HepG2 (cell line): ENCODE measurements at regions not wholly inside any gene's neighbourhood (a gene's known extent, or its start where the extent isn't known, plus 50 kb on each side); places are given as distances from the start of the nearest gene placed in this dataset.

Source experiments
- CBX1 ChIP-seq: IDR thresholded peaks from one replicate; pipeline ENCODE4 v1.6.1; 2016; ENCODE audit warnings: antibody characterized with exemption, low read depth
- IRF2 ChIP-seq: IDR thresholded peaks from 2 replicates; pipeline ENCODE4 v1.6.1; 2018; ENCODE audit warnings: missing genetic modification reagents, missing compliant biosample characterization
- KAT8 ChIP-seq: IDR thresholded peaks from 2 replicates; pipeline ENCODE4 v1.6.1; 2016; ENCODE audit warnings: missing genetic modification reagents, missing compliant biosample characterization
- ZBTB3 ChIP-seq: sonication (generic); formaldehyde crosslinking; IDR thresholded peaks from 2 replicates; pipeline ENCODE4 v1.4.0; 2020; ENCODE audit warnings: low read depth, mild to moderate bottlenecking, moderate library complexity, missing genetic modification reagents, borderline replicate concordance
- ZKSCAN1 ChIP-seq: fragments of 150-350 bp; IDR thresholded peaks from 2 replicates; pipeline ENCODE4 v1.6.1; 2014; ENCODE audit warnings: low read length
- ZNF605 ChIP-seq: sonication (generic); formaldehyde crosslinking; IDR thresholded peaks from 2 replicates; pipeline ENCODE4 v1.8.0; 2022; ENCODE audit warnings: mild to moderate bottlenecking, missing genetic modification reagents
- ZNF878 ChIP-seq: sonication (generic); formaldehyde crosslinking; IDR thresholded peaks from 2 replicates; pipeline ENCODE4 v1.8.1; 2023; ENCODE audit warnings: mild to moderate bottlenecking, missing genetic modification reagents, moderate library complexity
- TF ChIP-seq, protein P1 (sequence below): sonication (generic); formaldehyde crosslinking; IDR thresholded peaks from 2 replicates; pipeline ENCODE4 v1.5.1; 2020; ENCODE audit warnings: missing genetic modification reagents, mild to moderate bottlenecking, borderline replicate concordance
- TF ChIP-seq, protein P2 (sequence below): sonication (generic); formaldehyde crosslinking; IDR thresholded peaks from 2 replicates; pipeline ENCODE4 v1.4.0; 2020; ENCODE audit warnings: mild to moderate bottlenecking, missing genetic modification reagents
- TF ChIP-seq, protein P3 (sequence below): sonication (generic); formaldehyde crosslinking; IDR thresholded peaks from 2 replicates; pipeline ENCODE4 v1.8.0; 2022; ENCODE audit warnings: missing genetic modification reagents, mild to moderate bottlenecking, inconsistent platforms, borderline replicate concordance
- TF ChIP-seq, protein P4 (sequence below): sonication (generic); formaldehyde crosslinking; IDR thresholded peaks from 2 replicates; pipeline ENCODE4 v1.4.0; 2020; ENCODE audit warnings: missing genetic modification reagents
- TF ChIP-seq, protein P5 (sequence below): sonication (generic); formaldehyde crosslinking; IDR thresholded peaks from 2 replicates; pipeline ENCODE4 v1.8.1; 2023; ENCODE audit warnings: mild to moderate bottlenecking, inconsistent platforms, moderate library complexity, missing genetic modification reagents, borderline replicate concordance

DNA sequence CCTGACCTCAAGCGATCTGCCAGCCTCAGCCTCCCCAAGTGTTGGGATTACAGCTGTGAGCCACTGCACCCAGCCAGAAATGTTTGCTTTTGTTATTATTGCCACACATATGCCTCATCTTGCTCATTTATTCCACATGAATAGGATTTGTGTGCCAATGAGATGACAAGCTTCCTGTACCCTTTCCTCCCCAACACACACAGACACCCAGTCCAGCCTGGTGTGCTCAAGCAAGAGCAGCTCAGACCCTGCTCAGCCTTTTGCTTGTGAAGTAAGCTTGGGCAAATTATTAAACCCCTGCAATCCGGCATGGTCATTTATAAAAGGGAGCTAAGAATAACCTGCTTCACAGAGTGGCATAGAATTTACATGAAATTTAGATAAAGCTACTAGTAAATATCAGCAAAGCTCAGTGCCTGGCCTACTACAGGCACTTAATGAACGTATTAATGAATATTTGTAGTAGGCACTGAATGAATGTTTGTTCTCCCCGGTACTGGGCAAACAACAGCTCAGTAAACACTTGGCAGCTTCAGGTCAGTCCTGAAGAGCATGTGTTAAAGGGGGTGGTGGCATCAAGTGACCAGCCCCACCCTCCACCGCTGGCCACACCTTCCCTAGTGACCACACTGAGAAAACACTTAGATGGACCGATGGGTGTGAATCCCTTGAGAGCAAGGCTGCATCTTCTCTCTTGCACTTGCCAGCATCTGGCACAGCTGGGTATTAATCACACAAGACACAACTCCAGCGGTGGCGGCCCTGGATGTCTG lies 280.2 kb downstream of the SRBD1 start (continued):
- TF ChIP-seq, protein P1, sequence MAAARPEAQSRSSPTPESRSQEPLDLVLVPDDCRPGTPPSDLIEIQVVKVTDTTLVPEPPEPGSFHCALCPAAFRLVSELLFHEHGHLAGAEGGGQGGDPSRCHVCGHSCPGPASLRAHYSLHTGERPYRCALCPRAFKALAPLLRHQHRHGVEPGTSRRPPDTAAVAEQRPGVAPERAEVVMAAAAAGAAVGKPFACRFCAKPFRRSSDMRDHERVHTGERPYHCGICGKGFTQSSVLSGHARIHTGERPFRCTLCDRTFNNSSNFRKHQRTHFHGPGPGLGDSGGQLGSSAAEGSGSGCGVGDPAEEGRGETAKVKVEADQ (CRISPR knock-in tag), result no peak
- TF ChIP-seq, protein P2, sequence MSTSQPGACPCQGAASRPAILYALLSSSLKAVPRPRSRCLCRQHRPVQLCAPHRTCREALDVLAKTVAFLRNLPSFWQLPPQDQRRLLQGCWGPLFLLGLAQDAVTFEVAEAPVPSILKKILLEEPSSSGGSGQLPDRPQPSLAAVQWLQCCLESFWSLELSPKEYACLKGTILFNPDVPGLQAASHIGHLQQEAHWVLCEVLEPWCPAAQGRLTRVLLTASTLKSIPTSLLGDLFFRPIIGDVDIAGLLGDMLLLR (CRISPR knock-in tag), result no peak
- TF ChIP-seq ZNF605 (CRISPR knock-in tag), result 0 out of 2 replicates have a peak, but pooled peaks have one; percentile 45
- no peak for TF ChIP-seq ZBTB3 (CRISPR knock-in tag)
- TF ChIP-seq, protein P3, sequence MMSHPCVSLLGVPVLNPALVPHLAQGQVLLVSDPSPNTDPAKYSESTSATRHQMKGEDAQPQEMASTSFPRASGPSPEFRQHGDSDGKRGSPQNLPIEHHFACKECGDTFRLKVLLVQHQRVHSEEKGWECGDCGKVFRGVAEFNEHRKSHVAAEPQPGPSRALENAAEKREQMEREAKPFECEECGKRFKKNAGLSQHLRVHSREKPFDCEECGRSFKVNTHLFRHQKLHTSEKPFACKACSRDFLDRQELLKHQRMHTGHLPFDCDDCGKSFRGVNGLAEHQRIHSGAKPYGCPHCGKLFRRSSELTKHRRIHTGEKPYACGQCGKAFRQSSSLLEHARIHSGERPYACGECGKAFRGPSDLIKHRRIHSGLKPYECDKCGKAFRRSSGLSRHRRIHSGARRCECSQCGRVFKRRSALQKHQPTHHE (CRISPR knock-in tag), result no peak
- no peak for TF ChIP-seq IRF2 (CRISPR knock-in tag)
- TF ChIP-seq, protein P4, sequence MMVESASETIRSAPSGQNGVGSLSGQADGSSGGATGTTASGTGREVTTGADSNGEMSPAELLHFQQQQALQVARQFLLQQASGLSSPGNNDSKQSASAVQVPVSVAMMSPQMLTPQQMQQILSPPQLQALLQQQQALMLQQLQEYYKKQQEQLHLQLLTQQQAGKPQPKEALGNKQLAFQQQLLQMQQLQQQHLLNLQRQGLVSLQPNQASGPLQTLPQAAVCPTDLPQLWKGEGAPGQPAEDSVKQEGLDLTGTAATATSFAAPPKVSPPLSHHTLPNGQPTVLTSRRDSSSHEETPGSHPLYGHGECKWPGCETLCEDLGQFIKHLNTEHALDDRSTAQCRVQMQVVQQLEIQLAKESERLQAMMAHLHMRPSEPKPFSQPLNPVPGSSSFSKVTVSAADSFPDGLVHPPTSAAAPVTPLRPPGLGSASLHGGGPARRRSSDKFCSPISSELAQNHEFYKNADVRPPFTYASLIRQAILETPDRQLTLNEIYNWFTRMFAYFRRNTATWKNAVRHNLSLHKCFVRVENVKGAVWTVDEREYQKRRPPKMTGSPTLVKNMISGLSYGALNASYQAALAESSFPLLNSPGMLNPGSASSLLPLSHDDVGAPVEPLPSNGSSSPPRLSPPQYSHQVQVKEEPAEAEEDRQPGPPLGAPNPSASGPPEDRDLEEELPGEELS (CRISPR knock-in tag), result peak; percentile 54
- TF ChIP-seq KAT8 (CRISPR knock-in tag), result 0 out of 2 replicates have a peak, but pooled peaks have one; percentile 3
- TF ChIP-seq ZKSCAN1, result no peak
- no peak for TF ChIP-seq CBX1
- TF ChIP-seq, protein P5, sequence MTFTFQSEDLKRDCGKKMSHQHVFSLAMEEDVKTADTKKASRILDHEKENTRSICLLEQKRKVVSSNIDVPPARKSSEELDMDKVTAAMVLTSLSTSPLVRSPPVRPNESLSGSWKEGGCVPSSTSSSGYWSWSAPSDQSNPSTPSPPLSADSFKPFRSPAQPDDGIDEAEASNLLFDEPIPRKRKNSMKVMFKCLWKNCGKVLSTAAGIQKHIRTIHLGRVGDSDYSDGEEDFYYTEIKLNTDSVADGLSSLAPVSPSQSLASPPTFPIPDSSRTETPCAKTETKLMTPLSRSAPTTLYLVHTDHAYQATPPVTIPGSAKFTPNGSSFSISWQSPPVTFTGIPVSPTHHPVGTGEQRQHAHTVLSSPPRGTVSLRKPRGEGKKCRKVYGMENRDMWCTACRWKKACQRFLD (CRISPR knock-in tag), result no peak
- no peak for TF ChIP-seq ZNF878 (CRISPR knock-in tag)
